ENCODE measurements at regions not wholly inside any gene's neighbourhood (a gene's known extent, or its start where the extent isn't known, plus 50 kb on each side); places are given as distances from the start of the nearest gene placed in this dataset.

DNA sequence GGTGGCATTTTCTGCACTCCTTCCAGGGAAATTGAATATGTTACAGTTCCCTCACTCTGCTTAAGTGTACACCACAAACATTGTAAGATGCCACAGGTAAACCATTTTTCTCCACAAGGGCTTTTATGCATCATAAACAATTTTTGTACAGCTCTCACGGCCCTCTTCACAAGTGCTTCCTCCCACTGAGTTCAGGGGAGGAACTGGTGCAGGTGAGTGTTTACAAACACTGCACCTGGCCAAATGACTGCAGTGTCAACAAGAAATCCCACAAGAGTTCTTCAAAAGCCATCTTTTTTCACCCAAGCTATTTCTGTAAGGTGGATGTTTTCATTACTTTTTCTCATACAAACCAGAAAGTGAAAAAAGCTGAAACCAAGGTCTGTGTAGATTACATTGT lies 973.2 kb downstream of the AACS start:
- TF ChIP-seq CTCF (conservative IDR thresholded peaks at IDR 0.05; ENCODE audit: low read depth, low read length) (no peak), EZH2 (IDR thresholded peaks at IDR 0.05; ENCODE audit: low read length, unreplicated experiment) (no peak)

Measured in PC-3 (cell line).